ENCODE measurements at regions not wholly inside any gene's neighbourhood (a gene's known extent, or its start where the extent isn't known, plus 50 kb on each side); places are given as distances from the start of the nearest gene placed in this dataset.

GRCh38 chr2:39587168-39587567, 78.5 kb upstream of the TMEM178A start:
- H3K4me3 ChIP-seq (ENCODE audit: control insufficient read depth, low read depth, low read length) = no peak overlapping the region
- no peak for TF ChIP-seq CTCF (IDR thresholded peaks at IDR 0.05; ENCODE audit: control insufficient read depth, insufficient read depth, low read depth, low read length, missing control alignments)
- DNase-seq (ENCODE audit: low read depth) = no peak

GRCh38 chr2:39587641-39588040, 78.1 kb upstream of the TMEM178A start:
- no peak for DNase-seq (ENCODE audit: low read depth)
- no peak for TF ChIP-seq CTCF (IDR thresholded peaks at IDR 0.05; ENCODE audit: control insufficient read depth, insufficient read depth, low read depth, low read length, missing control alignments)
- H3K4me3 ChIP-seq (ENCODE audit: control insufficient read depth, low read depth, low read length) = no peak overlapping the region

GRCh38 chr2:39593439-39594393, 72.0 kb upstream of the TMEM178A start:
- peak; percentile 74 for DNase-seq (ENCODE audit: low read depth)
- peak; percentile 91 for TF ChIP-seq CTCF (IDR thresholded peaks at IDR 0.05; ENCODE audit: control insufficient read depth, insufficient read depth, low read depth, low read length, missing control alignments)
- no peak overlapping the region for H3K4me3 ChIP-seq (ENCODE audit: control insufficient read depth, low read depth, low read length)

- no peak for DNase-seq (ENCODE audit: low read depth)
- H3K4me3 ChIP-seq (ENCODE audit: control insufficient read depth, low read depth, low read length) = no peak overlapping the region
- TF ChIP-seq CTCF (IDR thresholded peaks at IDR 0.05; ENCODE audit: control insufficient read depth, insufficient read depth, low read depth, low read length, missing control alignments) = no peak
Observed at GRCh38 chr2:39595116-39595515, 70.6 kb upstream of the TMEM178A start.

- H3K4me3 ChIP-seq (ENCODE audit: control insufficient read depth, low read depth, low read length) = no peak overlapping the region
Observed at GRCh38 chr2:39597314-39597713, 68.4 kb upstream of the TMEM178A start.

GRCh38 chr2:39602616-39603015, 63.1 kb upstream of the TMEM178A start:
- TF ChIP-seq CTCF (IDR thresholded peaks at IDR 0.05; ENCODE audit: control insufficient read depth, insufficient read depth, low read depth, low read length, missing control alignments) = no peak
- no peak for DNase-seq (ENCODE audit: low read depth)

More at GRCh38 chr2:39597314-39597713, 68.4 kb upstream of the TMEM178A start:
- DNase-seq (ENCODE audit: low read depth) = no peak
- no peak for TF ChIP-seq CTCF (IDR thresholded peaks at IDR 0.05; ENCODE audit: control insufficient read depth, insufficient read depth, low read depth, low read length, missing control alignments)

More at GRCh38 chr2:39602616-39603015, 63.1 kb upstream of the TMEM178A start:
- H3K4me3 ChIP-seq (ENCODE audit: control insufficient read depth, low read depth, low read length) = no peak overlapping the region

Data from AG09309 (cell line).